ENCODE measurements at regions not wholly inside any gene's neighbourhood (a gene's known extent, or its start where the extent isn't known, plus 50 kb on each side); places are given as distances from the start of the nearest gene placed in this dataset.
"Not testable (repeated sequence)": the region's sequence is repeated elsewhere in the genome, so short reads cannot be mapped to it uniquely, and the experiment has no call there.

DNA sequence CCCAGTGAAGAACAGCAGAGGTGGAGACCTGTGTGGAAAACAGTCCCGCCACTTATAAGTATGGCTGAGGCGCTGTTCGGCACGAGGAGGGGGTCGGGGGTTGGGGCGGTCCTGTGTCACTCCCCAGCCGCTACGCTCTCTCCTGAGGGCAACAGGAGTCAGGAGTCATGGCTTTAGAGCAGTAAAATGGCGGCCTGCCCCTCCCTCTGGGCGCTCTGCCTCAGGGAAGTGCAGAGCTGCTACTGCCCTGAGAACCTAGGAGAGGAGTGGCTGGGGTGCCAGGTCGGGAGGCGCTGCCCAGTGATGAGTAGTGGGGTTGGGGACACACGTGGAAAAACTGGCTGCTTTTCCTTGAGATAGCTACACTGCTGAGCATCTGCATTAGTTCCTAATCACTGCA is 551.2 kb upstream of the AMOT start:
- Histone ChIP-seq H3K36me3 (ENCODE audit: control insufficient read depth in 5 of 5, insufficient read depth in 5 of 5, low read length in 5 of 5) (no peaks in the 10 kb centered on the region), H3K4me1 (ENCODE audit: control insufficient read depth in 5 of 5, insufficient read depth in 5 of 5, low read length in 5 of 5) (peaks cover 0 to 7% (median 0%) of the 10 kb centered on the region in 5 donors), H3K27me3 (ENCODE audit: control insufficient read depth in 5 of 5, insufficient read depth in 4 of 5, low read length in 5 of 5) (peaks cover 4 to 7% (median 5%) of the 10 kb centered on the region in 5 donors), H3K4me3 (ENCODE audit: low read depth in 1 of 5, low read length in 5 of 5) (no peak overlapping the region), H3K9me3 (ENCODE audit: control insufficient read depth in 5 of 5, low read length in 5 of 5) (no peaks in the 10 kb centered on the region), H3K27ac (ENCODE audit: low read depth, low read length) (no peak overlapping the region), H3K9ac (ENCODE audit: low read length in 5 of 5) (no peak overlapping the region)

DNA sequence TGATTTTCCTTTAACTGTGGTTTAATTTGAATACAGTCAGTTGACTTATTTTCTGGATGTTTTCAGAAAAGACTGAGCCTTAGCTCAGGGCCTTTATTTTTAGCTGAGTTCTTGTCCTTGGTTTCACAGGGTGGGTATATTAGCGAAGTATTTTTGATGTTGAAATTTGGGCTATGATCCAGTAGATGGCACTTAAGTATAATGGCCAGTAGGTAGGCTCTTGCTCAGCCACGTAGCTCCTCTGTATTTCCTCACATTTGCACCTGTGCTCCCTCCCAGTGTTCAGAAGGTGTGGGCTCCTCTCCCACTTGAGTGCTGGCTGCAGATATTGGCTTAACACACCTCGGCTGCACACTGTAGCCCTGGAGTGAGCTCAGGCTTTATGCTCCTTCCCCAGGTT is 549.9 kb upstream of the AMOT start:
- H3K4me3 ChIP-seq (ENCODE audit: low read depth in 1 of 5, low read length in 5 of 5): no peak overlapping the region
- no peaks in the 10 kb centered on the region for H3K36me3 ChIP-seq (ENCODE audit: control insufficient read depth in 5 of 5, insufficient read depth in 5 of 5, low read length in 5 of 5)

DNA sequence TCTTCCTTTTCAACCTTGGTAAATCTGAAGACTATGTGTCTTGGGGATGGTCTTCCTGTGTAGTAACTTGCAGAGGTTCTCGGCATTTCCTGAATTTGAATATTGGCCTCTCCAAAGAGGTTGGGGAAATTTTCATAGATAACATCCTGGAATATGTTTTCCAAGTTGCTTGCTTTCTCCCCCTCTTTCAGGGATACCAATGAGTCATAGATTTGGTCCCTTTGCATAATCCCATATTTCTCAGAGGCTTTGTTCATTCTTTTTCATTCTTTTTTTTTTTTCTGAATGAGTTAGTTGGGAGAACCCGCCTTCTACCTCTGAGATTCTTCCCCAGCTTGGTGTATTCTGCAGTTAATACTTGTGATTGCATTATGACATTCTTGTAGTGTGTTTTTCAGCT is 549.2 kb upstream of the AMOT start:
- no peak overlapping the region for H3K9ac ChIP-seq (ENCODE audit: low read length in 5 of 5)
- H3K4me1 ChIP-seq (ENCODE audit: control insufficient read depth in 5 of 5, insufficient read depth in 5 of 5, low read length in 5 of 5): peaks cover 0 to 16% (median 0%) of the 10 kb centered on the region in 5 donors
- no peak overlapping the region for H3K4me3 ChIP-seq (ENCODE audit: low read depth in 1 of 5, low read length in 5 of 5)
- no peaks in the 10 kb centered on the region for H3K9me3 ChIP-seq (ENCODE audit: control insufficient read depth in 5 of 5, low read length in 5 of 5)
- peaks cover 0 to 7% (median 5%) of the 10 kb centered on the region in 5 donors for H3K27me3 ChIP-seq (ENCODE audit: control insufficient read depth in 5 of 5, insufficient read depth in 4 of 5, low read length in 5 of 5)
- H3K27ac ChIP-seq (ENCODE audit: low read depth, low read length): no peak overlapping the region
- no peaks in the 10 kb centered on the region for H3K36me3 ChIP-seq (ENCODE audit: control insufficient read depth in 5 of 5, insufficient read depth in 5 of 5, low read length in 5 of 5)

More for the DNA sequence above, 549.9 kb upstream of the AMOT start:
- no peaks in the 10 kb centered on the region for H3K9me3 ChIP-seq (ENCODE audit: control insufficient read depth in 5 of 5, low read length in 5 of 5)
- peaks cover 0 to 7% (median 5%) of the 10 kb centered on the region in 5 donors for H3K27me3 ChIP-seq (ENCODE audit: control insufficient read depth in 5 of 5, insufficient read depth in 4 of 5, low read length in 5 of 5)
- H3K4me1 ChIP-seq (ENCODE audit: control insufficient read depth in 5 of 5, insufficient read depth in 5 of 5, low read length in 5 of 5): peaks cover 0 to 11% (median 0%) of the 10 kb centered on the region in 5 donors
- no peak overlapping the region for H3K9ac ChIP-seq (ENCODE audit: low read length in 5 of 5)
- H3K27ac ChIP-seq (ENCODE audit: low read depth, low read length): no peak overlapping the region

GRCh38 chrX:113384628-113385027 is 544.0 kb upstream of the AMOT start:
- Histone ChIP-seq H3K4me3 (ENCODE audit: low read depth in 1 of 5, low read length in 5 of 5) (no peak overlapping the region), H3K36me3 (ENCODE audit: control insufficient read depth in 5 of 5, insufficient read depth in 5 of 5, low read length in 5 of 5) (no peaks in the 10 kb centered on the region), H3K9me3 (ENCODE audit: control insufficient read depth in 5 of 5, low read length in 5 of 5) (no peaks in the 10 kb centered on the region)

DNA sequence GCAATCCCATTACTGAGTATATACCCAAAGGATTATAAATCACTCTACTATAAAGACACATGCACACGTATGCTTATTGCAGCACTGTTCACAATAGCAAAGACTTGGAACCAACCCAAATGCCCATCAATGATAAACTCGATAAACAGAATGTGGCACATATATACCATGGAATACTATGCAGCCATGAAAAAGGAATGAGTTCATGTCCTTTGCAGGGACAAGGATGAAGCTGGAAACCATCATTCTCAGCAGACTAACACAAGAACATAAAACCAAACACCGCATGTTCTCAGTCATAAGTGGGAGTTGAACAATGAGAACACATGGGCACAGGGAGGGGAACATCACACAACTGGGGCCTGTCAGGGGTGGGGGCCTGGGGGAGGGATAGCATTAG is 532.8 kb upstream of the AMOT start:
- H3K27ac ChIP-seq (ENCODE audit: low read depth, low read length); H3K9me3 ChIP-seq (ENCODE audit: control insufficient read depth in 5 of 5, low read length in 5 of 5): not testable (repeated sequence)

More at GRCh38 chrX:113384628-113385027, 544.0 kb upstream of the AMOT start:
- peaks cover 0 to 24% (median 4%) of the 10 kb centered on the region in 5 donors for H3K4me1 ChIP-seq (ENCODE audit: control insufficient read depth in 5 of 5, insufficient read depth in 5 of 5, low read length in 5 of 5)
- no peak overlapping the region for H3K9ac ChIP-seq (ENCODE audit: low read length in 5 of 5)
- no peak overlapping the region for H3K27ac ChIP-seq (ENCODE audit: low read depth, low read length)
- H3K27me3 ChIP-seq (ENCODE audit: control insufficient read depth in 5 of 5, insufficient read depth in 4 of 5, low read length in 5 of 5): no peaks in the 10 kb centered on the region

DNA sequence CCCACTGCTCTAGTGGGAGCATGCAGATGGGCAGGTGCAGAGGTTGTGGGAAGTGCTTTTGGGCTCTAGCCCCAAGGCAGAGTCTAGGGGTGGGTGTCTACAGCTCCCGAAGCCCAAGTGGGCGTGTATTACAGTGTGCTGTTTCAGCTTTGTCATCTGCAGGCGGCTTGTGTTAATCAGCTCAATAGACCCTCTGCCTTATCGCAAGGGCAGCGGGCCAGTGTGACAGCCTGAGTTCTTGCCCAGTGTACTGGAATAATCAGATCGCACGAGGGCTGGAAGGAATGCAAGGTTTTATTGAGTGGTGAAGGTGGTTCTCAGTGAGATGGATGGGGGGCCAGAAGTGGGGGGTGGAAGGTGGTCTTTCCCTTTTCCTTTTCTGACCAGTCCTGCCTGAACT is 529.4 kb upstream of the AMOT start:
- peaks cover 4 to 6% (median 5%) of the 10 kb centered on the region in 5 donors for H3K27me3 ChIP-seq (ENCODE audit: control insufficient read depth in 5 of 5, insufficient read depth in 4 of 5, low read length in 5 of 5)
- H3K9me3 ChIP-seq (ENCODE audit: control insufficient read depth in 5 of 5, low read length in 5 of 5): peaks cover 0 to 5% (median 2%) of the 10 kb centered on the region in 5 donors
- no peaks in the 10 kb centered on the region for H3K36me3 ChIP-seq (ENCODE audit: control insufficient read depth in 5 of 5, insufficient read depth in 5 of 5, low read length in 5 of 5)
- no peak overlapping the region for H3K9ac ChIP-seq (ENCODE audit: low read length in 5 of 5)
- H3K4me3 ChIP-seq (ENCODE audit: low read depth in 1 of 5, low read length in 5 of 5): no peak overlapping the region
- H3K4me1 ChIP-seq (ENCODE audit: control insufficient read depth in 5 of 5, insufficient read depth in 5 of 5, low read length in 5 of 5): no peaks in the 10 kb centered on the region
- no peak overlapping the region for H3K27ac ChIP-seq (ENCODE audit: low read depth, low read length)

More for the DNA sequence above, 532.8 kb upstream of the AMOT start:
- not testable (repeated sequence) for H3K27me3 ChIP-seq (ENCODE audit: control insufficient read depth in 5 of 5, insufficient read depth in 4 of 5, low read length in 5 of 5); H3K36me3 ChIP-seq (ENCODE audit: control insufficient read depth in 5 of 5, insufficient read depth in 5 of 5, low read length in 5 of 5); H3K4me3 ChIP-seq (ENCODE audit: low read depth in 1 of 5, low read length in 5 of 5); H3K9ac ChIP-seq (ENCODE audit: low read length in 5 of 5); H3K4me1 ChIP-seq (ENCODE audit: control insufficient read depth in 5 of 5, insufficient read depth in 5 of 5, low read length in 5 of 5)

GRCh38 chrX:113369056-113369455 is 528.4 kb upstream of the AMOT start:
- Histone ChIP-seq H3K27ac (ENCODE audit: low read depth, low read length) (no peak overlapping the region), H3K9me3 (ENCODE audit: control insufficient read depth in 5 of 5, low read length in 5 of 5) (peaks cover 0 to 6% (median 3%) of the 10 kb centered on the region in 5 donors), H3K9ac (ENCODE audit: low read length in 5 of 5) (no peak overlapping the region), H3K4me3 (ENCODE audit: low read depth in 1 of 5, low read length in 5 of 5) (no peak overlapping the region), H3K4me1 (ENCODE audit: control insufficient read depth in 5 of 5, insufficient read depth in 5 of 5, low read length in 5 of 5) (no peaks in the 10 kb centered on the region), H3K36me3 (ENCODE audit: control insufficient read depth in 5 of 5, insufficient read depth in 5 of 5, low read length in 5 of 5) (no peaks in the 10 kb centered on the region), H3K27me3 (ENCODE audit: control insufficient read depth in 5 of 5, insufficient read depth in 4 of 5, low read length in 5 of 5) (peaks cover 4 to 6% (median 5%) of the 10 kb centered on the region in 5 donors)

GRCh38 chrX:113353134-113353533 is 512.5 kb upstream of the AMOT start:
- no peaks in the 10 kb centered on the region for H3K9me3 ChIP-seq (ENCODE audit: control insufficient read depth in 5 of 5, low read length in 5 of 5)
- H3K27me3 ChIP-seq (ENCODE audit: control insufficient read depth in 5 of 5, insufficient read depth in 4 of 5, low read length in 5 of 5): peaks cover 0 to 11% (median 2%) of the 10 kb centered on the region in 5 donors
- H3K4me1 ChIP-seq (ENCODE audit: control insufficient read depth in 5 of 5, insufficient read depth in 5 of 5, low read length in 5 of 5): no peaks in the 10 kb centered on the region
- no peaks in the 10 kb centered on the region for H3K36me3 ChIP-seq (ENCODE audit: control insufficient read depth in 5 of 5, insufficient read depth in 5 of 5, low read length in 5 of 5)
- no peak overlapping the region for H3K4me3 ChIP-seq (ENCODE audit: low read depth in 1 of 5, low read length in 5 of 5)
- no peak overlapping the region for H3K27ac ChIP-seq (ENCODE audit: low read depth, low read length)
- H3K9ac ChIP-seq (ENCODE audit: low read length in 5 of 5): no peak overlapping the region

- Histone ChIP-seq H3K4me1 (ENCODE audit: control insufficient read depth in 5 of 5, insufficient read depth in 5 of 5, low read length in 5 of 5) (no peaks in the 10 kb centered on the region), H3K9me3 (ENCODE audit: control insufficient read depth in 5 of 5, low read length in 5 of 5) (no peaks in the 10 kb centered on the region), H3K27me3 (ENCODE audit: control insufficient read depth in 5 of 5, insufficient read depth in 4 of 5, low read length in 5 of 5) (no peaks in the 10 kb centered on the region), H3K36me3 (ENCODE audit: control insufficient read depth in 5 of 5, insufficient read depth in 5 of 5, low read length in 5 of 5) (no peaks in the 10 kb centered on the region), H3K9ac (ENCODE audit: low read length in 5 of 5) (no peak overlapping the region), H3K4me3 (ENCODE audit: low read depth in 1 of 5, low read length in 5 of 5) (no peak overlapping the region), H3K27ac (ENCODE audit: low read depth, low read length) (no peak overlapping the region)
These were observed 489.8 kb upstream of the AMOT start for GRCh38 chrX:113330416-113330815.

DNA sequence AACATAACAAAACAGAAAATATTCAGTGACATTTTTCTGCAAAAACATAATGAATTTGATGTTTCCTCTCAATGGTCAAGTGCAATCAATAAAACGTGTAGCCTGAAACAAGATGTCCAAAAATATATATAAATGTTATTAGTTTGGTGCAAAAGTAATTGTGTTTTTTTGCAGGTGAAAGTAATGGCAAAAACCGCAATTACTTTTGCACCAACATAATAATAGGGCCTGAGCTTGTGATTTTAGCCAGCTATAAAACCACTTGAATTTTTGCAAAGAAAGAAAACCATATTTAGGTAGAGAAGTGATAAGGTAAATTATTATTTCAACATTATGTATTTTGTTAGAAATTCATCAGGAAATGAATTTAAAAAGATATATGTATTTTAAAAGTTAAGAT is 475.3 kb upstream of the AMOT start:
- Histone ChIP-seq H3K27ac (ENCODE audit: low read depth, low read length) (no peak overlapping the region), H3K4me3 (ENCODE audit: low read depth in 1 of 5, low read length in 5 of 5) (no peak overlapping the region), H3K9ac (ENCODE audit: low read length in 5 of 5) (no peak overlapping the region), H3K36me3 (ENCODE audit: control insufficient read depth in 5 of 5, insufficient read depth in 5 of 5, low read length in 5 of 5) (no peaks in the 10 kb centered on the region), H3K27me3 (ENCODE audit: control insufficient read depth in 5 of 5, insufficient read depth in 4 of 5, low read length in 5 of 5) (no peaks in the 10 kb centered on the region), H3K4me1 (ENCODE audit: control insufficient read depth in 5 of 5, insufficient read depth in 5 of 5, low read length in 5 of 5) (no peaks in the 10 kb centered on the region), H3K9me3 (ENCODE audit: control insufficient read depth in 5 of 5, low read length in 5 of 5) (no peaks in the 10 kb centered on the region)

GRCh38 chrX:113305496-113305895 is 464.9 kb upstream of the AMOT start:
- H3K27ac ChIP-seq (ENCODE audit: low read depth, low read length): no peak overlapping the region
- no peaks in the 10 kb centered on the region for H3K36me3 ChIP-seq (ENCODE audit: control insufficient read depth in 5 of 5, insufficient read depth in 5 of 5, low read length in 5 of 5)
- H3K27me3 ChIP-seq (ENCODE audit: control insufficient read depth in 5 of 5, insufficient read depth in 4 of 5, low read length in 5 of 5): no peaks in the 10 kb centered on the region
- H3K9ac ChIP-seq (ENCODE audit: low read length in 5 of 5): no peak overlapping the region
- no peaks in the 10 kb centered on the region for H3K4me1 ChIP-seq (ENCODE audit: control insufficient read depth in 5 of 5, insufficient read depth in 5 of 5, low read length in 5 of 5)
- no peak overlapping the region for H3K4me3 ChIP-seq (ENCODE audit: low read depth in 1 of 5, low read length in 5 of 5)
- no peaks in the 10 kb centered on the region for H3K9me3 ChIP-seq (ENCODE audit: control insufficient read depth in 5 of 5, low read length in 5 of 5)

Measured in subcutaneous abdominal adipose tissue (tissue), 5 donors.